Stimulated activated CD4-positive, alpha-beta T cell treated with anti-CD3 and anti-CD28 coated beads, Interleukin-12 subunit alpha, Interleukin-12 subunit beta, amount 100 ng/mL, for 24 hours (primary cell): ENCODE measurements at regions not wholly inside any gene's neighbourhood (a gene's known extent, or its start where the extent isn't known, plus 50 kb on each side); places are given as distances from the start of the nearest gene placed in this dataset.
"Not testable (repeated sequence)": the region's sequence is repeated elsewhere in the genome, so short reads cannot be mapped to it uniquely, and the experiment has no call there.

Experiments
- DNase-seq, 2 experiments: peaks; one replicate each; pipeline ENCODE4 v3.0.0-alpha.2; 2020; ENCODE audit warnings: low read depth in 2 of 2

DNA sequence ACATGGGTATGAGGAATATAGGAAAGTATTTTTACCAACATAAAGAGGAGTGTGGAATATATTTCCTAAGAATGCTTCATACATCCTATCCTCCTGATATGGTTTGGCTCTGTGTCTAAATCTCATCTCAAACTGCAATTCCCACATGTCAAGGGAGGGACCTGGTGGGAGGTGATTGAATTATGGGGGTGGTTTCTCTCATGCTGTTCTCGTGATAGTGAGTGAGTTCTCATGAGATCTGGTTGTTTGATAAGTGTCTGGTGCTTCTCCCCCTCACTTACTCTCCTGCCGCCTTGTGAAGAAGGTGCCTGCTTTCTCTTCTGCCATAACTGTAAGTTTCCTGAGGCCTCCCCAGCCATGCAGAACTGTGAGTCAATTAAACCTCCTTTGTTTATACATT is 62.2 kb upstream of the CYRIA start:
- DNase-seq = not testable (repeated sequence)

GRCh38 chr2:16727256-16727655 is 61.6 kb upstream of the CYRIA start:
- DNase-seq = no peak

- no peak for DNase-seq
These were observed 60.9 kb upstream of the CYRIA start for GRCh38 chr2:16726577-16726976.

DNA sequence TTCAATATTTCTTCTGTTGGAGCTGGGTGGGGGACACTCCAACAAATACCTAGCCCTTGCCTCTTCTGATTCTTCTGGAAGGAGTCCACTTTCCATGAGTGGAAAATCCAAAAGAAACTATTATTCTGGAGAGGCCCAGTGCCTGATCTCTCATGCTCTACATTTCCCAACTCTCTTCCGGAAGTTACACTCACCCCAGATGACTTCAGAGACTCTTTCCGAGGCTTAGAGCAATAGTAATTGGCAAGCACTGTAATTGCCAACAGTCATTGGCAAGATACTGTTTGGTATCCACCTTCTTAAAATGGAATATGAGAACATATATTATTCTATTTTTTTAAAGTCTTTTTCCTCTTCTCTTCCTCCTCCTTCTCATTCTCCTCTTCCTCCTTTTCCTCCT is 60.5 kb upstream of the CYRIA start:
- no peak for DNase-seq

DNA sequence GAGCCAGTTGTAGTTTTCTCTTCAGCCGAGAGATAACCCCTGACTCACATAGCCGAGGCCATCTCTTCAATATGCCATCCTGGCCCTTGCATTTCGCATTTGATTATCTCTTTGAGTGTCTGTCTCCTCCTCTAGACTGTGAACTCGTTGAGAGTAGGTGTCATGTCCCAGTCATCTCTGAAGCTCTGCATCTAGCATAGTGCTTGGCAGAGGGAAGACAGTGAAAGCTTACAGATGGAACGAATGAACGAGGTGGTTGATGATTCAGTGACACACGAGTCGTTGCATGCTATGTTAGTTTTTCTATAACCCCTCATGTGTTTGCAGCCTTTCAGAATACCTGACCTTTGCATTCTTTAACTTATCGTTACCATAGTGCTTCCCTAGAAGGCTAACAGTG is 59.9 kb upstream of the CYRIA start:
- no peak for DNase-seq

DNA sequence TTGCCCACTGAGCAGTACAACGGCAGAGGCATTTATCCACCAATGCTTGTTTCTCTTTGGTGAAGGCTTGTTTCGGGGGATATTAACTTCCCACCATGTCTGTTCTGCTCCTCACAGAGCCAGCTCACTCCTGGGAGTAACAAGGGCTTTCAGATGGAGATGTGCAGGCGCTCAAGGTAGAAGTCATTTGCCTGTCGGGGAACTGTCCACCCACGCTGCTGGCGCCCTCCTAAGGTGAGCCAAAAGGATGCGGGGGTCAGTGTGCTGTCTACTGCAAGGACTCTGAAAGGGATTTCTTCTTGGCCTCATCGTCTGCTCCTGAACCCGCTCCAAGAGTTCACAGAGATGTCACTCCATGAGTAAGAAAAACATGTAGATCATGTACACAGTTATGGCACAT is 57.0 kb upstream of the CYRIA start:
- no peak for DNase-seq

GRCh38 chr2:16722126-16722525 is 56.5 kb upstream of the CYRIA start:
- DNase-seq = no peak

DNA sequence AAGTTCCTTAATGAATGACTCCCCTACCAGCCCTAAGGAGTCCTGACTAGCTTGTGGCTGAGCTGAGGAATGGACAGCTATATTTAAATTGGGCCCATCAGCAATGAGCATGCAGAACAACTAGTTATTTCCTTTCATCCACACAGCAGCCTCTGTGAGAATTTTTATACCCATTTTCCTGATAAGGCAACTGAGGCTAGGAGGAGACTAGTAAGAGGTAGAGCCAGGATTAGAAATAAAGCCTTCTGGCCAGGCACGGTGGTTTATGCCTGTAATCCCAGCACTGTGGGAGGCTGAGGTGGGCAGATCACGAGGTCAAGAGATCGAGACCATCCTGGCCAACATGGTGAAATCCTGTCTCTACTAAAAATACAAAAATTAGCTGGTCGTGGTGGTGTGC is 55.9 kb upstream of the CYRIA start:
- DNase-seq = not testable (repeated sequence)

GRCh38 chr2:16720737-16721136 is 55.1 kb upstream of the CYRIA start:
- DNase-seq = not testable (repeated sequence)

- DNase-seq = no peak
These were observed 53.8 kb upstream of the CYRIA start for GRCh38 chr2:16719485-16719808.

- no peak for DNase-seq
These were observed 53.2 kb upstream of the CYRIA start for GRCh38 chr2:16718576-16719484.

DNA sequence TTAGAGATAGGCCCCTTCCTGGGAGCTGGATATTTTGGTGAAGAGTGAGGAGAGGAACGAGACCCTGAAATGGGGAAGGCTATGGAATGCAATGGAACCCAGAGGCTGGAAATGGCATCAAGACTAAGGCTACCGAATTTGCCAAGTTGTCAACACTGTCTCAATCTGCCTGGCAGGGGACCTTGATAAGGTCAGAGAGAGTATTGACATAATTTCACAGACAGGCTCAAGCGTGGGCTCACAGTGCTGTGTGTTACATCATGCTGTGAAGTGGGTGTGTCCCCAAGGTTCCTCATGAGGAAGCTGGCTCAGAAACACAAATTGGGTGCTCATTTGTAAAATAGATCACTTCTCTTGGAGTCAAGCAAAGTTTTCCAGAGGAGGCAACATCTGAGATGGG is 51.8 kb upstream of the CYRIA start:
- no peak for DNase-seq

- no peak for DNase-seq
These were observed 51.3 kb upstream of the CYRIA start for GRCh38 chr2:16716944-16717343.

DNA sequence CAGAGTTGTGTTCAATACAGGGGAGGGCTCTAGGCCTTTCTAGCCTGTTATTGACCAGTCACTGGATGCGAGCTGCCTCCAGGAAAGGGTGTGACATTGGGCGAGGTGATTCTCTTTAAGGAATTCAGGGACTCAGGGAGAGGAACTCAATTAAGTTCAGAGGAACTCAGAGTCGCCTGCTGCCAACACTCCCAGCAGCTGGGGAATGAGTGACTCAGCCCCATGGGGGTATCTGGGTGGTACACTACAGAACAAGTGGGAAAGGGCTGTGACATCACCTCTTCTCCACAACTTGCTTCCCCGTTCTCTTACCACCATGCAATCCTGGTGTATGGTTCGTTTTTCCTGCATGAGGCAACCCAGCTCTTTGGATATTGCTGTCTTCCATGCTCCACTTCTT is 50.4 kb upstream of the CYRIA start:
- no peak for DNase-seq
